ENCODE measurements at regions not wholly inside any gene's neighbourhood (a gene's known extent, or its start where the extent isn't known, plus 50 kb on each side); places are given as distances from the start of the nearest gene placed in this dataset.

DNA sequence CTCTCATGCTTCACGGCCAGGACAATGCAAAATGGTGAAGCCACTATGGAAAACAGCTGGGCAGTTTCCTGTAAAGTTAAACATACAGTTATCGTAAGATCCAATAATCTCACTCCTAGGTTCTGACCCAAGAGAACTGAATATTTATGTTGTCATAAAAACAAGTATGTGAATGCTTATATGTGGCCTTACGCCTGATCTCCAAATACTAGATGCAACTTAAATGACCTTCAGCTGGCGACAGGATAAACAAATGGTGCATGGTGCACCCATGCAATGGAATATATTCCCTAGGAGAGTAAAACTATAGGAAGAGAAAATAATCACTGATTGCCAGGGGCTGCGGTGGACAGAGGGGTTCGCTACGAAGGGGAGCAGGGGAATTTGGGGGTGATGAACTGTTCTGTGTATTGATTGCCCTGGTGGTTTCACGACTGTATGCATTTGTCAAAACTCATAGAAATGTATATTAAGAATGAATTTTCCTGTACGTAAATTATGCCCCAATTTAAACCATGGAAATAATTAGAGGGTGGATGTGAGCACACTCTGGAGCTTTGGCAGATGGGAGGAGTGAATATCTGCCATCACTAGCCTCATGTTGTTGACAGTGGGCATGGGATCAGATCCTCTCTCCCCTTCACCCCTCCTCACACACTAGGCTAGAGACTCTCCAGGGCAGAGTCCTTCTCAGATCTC lies 100.8 kb upstream of the MYCN start (continued):
- TF ChIP-seq, protein P1, sequence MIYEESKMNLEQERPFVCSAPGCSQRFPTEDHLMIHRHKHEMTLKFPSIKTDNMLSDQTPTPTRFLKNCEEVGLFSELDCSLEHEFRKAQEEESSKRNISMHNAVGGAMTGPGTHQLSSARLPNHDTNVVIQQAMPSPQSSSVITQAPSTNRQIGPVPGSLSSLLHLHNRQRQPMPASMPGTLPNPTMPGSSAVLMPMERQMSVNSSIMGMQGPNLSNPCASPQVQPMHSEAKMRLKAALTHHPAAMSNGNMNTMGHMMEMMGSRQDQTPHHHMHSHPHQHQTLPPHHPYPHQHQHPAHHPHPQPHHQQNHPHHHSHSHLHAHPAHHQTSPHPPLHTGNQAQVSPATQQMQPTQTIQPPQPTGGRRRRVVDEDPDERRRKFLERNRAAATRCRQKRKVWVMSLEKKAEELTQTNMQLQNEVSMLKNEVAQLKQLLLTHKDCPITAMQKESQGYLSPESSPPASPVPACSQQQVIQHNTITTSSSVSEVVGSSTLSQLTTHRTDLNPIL (CRISPR knock-in tag; IDR thresholded peaks at IDR 0.05; ENCODE audit: low read depth): no peak
- no peak for TF ChIP-seq RARB (CRISPR knock-in tag; IDR thresholded peaks at IDR 0.05)
- no peak for TF ChIP-seq ZNF565 (CRISPR knock-in tag; conservative IDR thresholded peaks at IDR 0.05; ENCODE audit: low read depth)
- TF ChIP-seq, protein P2, sequence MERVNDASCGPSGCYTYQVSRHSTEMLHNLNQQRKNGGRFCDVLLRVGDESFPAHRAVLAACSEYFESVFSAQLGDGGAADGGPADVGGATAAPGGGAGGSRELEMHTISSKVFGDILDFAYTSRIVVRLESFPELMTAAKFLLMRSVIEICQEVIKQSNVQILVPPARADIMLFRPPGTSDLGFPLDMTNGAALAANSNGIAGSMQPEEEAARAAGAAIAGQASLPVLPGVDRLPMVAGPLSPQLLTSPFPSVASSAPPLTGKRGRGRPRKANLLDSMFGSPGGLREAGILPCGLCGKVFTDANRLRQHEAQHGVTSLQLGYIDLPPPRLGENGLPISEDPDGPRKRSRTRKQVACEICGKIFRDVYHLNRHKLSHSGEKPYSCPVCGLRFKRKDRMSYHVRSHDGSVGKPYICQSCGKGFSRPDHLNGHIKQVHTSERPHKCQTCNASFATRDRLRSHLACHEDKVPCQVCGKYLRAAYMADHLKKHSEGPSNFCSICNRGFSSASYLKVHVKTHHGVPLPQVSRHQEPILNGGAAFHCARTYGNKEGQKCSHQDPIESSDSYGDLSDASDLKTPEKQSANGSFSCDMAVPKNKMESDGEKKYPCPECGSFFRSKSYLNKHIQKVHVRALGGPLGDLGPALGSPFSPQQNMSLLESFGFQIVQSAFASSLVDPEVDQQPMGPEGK (CRISPR knock-in tag; IDR thresholded peaks at IDR 0.05; ENCODE audit: borderline replicate concordance): no peak
- TF ChIP-seq OSR1 (CRISPR knock-in tag; IDR thresholded peaks at IDR 0.05): no peak
- TF ChIP-seq CSDC2 (CRISPR knock-in tag; IDR thresholded peaks at IDR 0.05): no peak
- TF ChIP-seq, protein P3, sequence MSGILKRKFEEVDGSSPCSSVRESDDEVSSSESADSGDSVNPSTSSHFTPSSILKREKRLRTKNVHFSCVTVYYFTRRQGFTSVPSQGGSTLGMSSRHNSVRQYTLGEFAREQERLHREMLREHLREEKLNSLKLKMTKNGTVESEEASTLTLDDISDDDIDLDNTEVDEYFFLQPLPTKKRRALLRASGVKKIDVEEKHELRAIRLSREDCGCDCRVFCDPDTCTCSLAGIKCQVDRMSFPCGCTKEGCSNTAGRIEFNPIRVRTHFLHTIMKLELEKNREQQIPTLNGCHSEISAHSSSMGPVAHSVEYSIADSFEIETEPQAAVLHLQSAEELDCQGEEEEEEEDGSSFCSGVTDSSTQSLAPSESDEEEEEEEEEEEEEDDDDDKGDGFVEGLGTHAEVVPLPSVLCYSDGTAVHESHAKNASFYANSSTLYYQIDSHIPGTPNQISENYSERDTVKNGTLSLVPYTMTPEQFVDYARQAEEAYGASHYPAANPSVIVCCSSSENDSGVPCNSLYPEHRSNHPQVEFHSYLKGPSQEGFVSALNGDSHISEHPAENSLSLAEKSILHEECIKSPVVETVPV (CRISPR knock-in tag; IDR thresholded peaks at IDR 0.05): no peak
- TF ChIP-seq ZNF8 (CRISPR knock-in tag; IDR thresholded peaks at IDR 0.05): no peak
- TF ChIP-seq ZNF70 (CRISPR knock-in tag; IDR thresholded peaks at IDR 0.05): no peak
- no peak for TF ChIP-seq ARNTL (CRISPR knock-in tag; IDR thresholded peaks at IDR 0.05; ENCODE audit: borderline replicate concordance, low read depth)

DNA sequence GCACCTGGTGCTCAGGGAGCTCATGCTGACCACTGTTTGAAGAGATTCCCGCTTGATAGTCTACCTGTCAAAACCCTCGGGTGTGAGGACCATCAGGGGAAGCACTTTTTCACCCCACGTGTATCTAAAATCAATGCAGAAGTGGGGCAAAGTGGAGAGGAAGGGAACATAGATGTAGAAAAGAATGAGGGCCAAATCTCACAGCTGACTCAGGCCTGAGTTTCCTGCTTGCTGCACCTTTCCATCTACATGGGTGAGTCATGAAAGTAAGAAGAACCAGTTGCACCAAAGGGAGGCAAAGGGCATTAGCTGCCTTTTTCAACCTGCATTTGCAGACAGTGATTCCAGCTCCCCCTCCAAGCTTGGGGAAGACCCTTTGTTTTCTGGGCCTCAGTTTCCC lies 100.2 kb upstream of the MYCN start:
- TF ChIP-seq, protein P3 (CRISPR knock-in tag; IDR thresholded peaks at IDR 0.05): no peak
- no peak for TF ChIP-seq ZFP30 (CRISPR knock-in tag; IDR thresholded peaks at IDR 0.05)
- TF ChIP-seq ZNF565 (CRISPR knock-in tag; conservative IDR thresholded peaks at IDR 0.05; ENCODE audit: low read depth): no peak
- no peak for TF ChIP-seq TCF4 (CRISPR knock-in tag; IDR thresholded peaks at IDR 0.05; ENCODE audit: borderline replicate concordance)
- TF ChIP-seq, protein P2 (CRISPR knock-in tag; IDR thresholded peaks at IDR 0.05; ENCODE audit: borderline replicate concordance): no peak
- TF ChIP-seq ISL1 (CRISPR knock-in tag; IDR thresholded peaks at IDR 0.05): no peak
- no peak for TF ChIP-seq OSR1 (CRISPR knock-in tag; IDR thresholded peaks at IDR 0.05)
- TF ChIP-seq RARB (CRISPR knock-in tag; IDR thresholded peaks at IDR 0.05): no peak
- TF ChIP-seq ZNF70 (CRISPR knock-in tag; IDR thresholded peaks at IDR 0.05): no peak
- no peak for TF ChIP-seq PPARA (CRISPR knock-in tag; IDR thresholded peaks at IDR 0.05; ENCODE audit: borderline replicate concordance)
- TF ChIP-seq BACH2 (CRISPR knock-in tag; IDR thresholded peaks at IDR 0.05; ENCODE audit: borderline replicate concordance): no peak
- no peak for TF ChIP-seq ZC3H10 (CRISPR knock-in tag; IDR thresholded peaks at IDR 0.05)
- no peak for TF ChIP-seq CSDC2 (CRISPR knock-in tag; IDR thresholded peaks at IDR 0.05)
- TF ChIP-seq ARNTL (CRISPR knock-in tag; IDR thresholded peaks at IDR 0.05; ENCODE audit: borderline replicate concordance, low read depth): no peak
- no peak for TF ChIP-seq ESRRG (CRISPR knock-in tag; IDR thresholded peaks at IDR 0.05)
- no peak for ATAC-seq

DNA sequence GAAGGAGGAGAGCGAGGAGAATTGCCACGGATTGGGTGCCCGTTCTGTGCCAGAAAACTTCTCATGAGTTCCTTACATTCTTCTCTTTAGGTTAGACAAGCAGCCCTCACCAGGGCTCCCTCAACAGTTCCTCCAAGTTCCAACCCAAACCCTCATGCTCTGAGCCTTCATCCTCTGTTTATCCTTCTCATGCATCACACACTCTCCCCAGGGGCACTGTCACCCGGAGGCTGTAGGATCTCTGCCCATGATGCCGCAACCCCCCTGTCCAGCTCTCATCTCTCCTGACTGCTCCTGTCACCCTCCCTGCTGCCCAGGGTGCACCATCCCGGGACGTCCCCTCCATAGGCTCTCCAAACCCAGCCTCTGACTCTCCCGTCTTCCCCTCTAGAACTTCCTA lies 99.4 kb upstream of the MYCN start:
- TF ChIP-seq SNAI2 (CRISPR knock-in tag; IDR thresholded peaks at IDR 0.05): no peak
- no peak for TF ChIP-seq BACH2 (CRISPR knock-in tag; IDR thresholded peaks at IDR 0.05; ENCODE audit: borderline replicate concordance)
- no peak for TF ChIP-seq ZFP30 (CRISPR knock-in tag; IDR thresholded peaks at IDR 0.05)
- no peak for TF ChIP-seq ISL1 (CRISPR knock-in tag; IDR thresholded peaks at IDR 0.05)
- TF ChIP-seq ESRRG (CRISPR knock-in tag; IDR thresholded peaks at IDR 0.05): no peak
- no peak for TF ChIP-seq RARB (CRISPR knock-in tag; IDR thresholded peaks at IDR 0.05)
- TF ChIP-seq, protein P3 (CRISPR knock-in tag; IDR thresholded peaks at IDR 0.05): no peak
- no peak for TF ChIP-seq ZC3H10 (CRISPR knock-in tag; IDR thresholded peaks at IDR 0.05)
- no peak for TF ChIP-seq ZNF70 (CRISPR knock-in tag; IDR thresholded peaks at IDR 0.05)
- no peak for TF ChIP-seq ZNF8 (CRISPR knock-in tag; IDR thresholded peaks at IDR 0.05)
- no peak for ATAC-seq
